CD4-positive, CD25-positive, alpha-beta regulatory T cell (primary cell): ENCODE measurements at regions not wholly inside any gene's neighbourhood (a gene's known extent, or its start where the extent isn't known, plus 50 kb on each side); places are given as distances from the start of the nearest gene placed in this dataset.

Experiments used
- ATAC-seq, 2 donors: fragments of 150-1000 bp; cut with Tn5 transposase; one replicate each; pipeline ENCODE4 v1.10.0; 2021; ENCODE audit warnings: low read depth in 2 of 2, moderate number of reproducible peaks in 2 of 2, moderate library complexity in 1 of 2
- DNase-seq, 3 donors: peaks; one replicate each; pipeline versions ENCODE4 v3.0.0 to v3.0.0-alpha.2; 2012 to 2022; ENCODE audit warnings: mixed read lengths in 1 of 3
- H3K27ac ChIP-seq: one replicate; pipeline ENCODE4 v1.7.0; 2013; ENCODE audit warnings: mild to moderate bottlenecking, low read length; ENCODE audit not compliant: insufficient read depth, poor library complexity, severe bottlenecking
- H3K27me3 ChIP-seq: one replicate; pipeline ENCODE4 v1.7.0; 2013; ENCODE audit warnings: low read length; ENCODE audit not compliant: control insufficient read depth, insufficient read depth
- H3K36me3 ChIP-seq: one replicate; pipeline ENCODE4 v1.7.0; 2013; ENCODE audit warnings: mild to moderate bottlenecking, low read length, moderate library complexity; ENCODE audit not compliant: control insufficient read depth, insufficient read depth
- H3K4me1 ChIP-seq: 2 replicates; pipeline ENCODE4 v1.7.0; 2013; ENCODE audit warnings: mild to moderate bottlenecking, low read length; ENCODE audit not compliant: insufficient read depth, control insufficient read depth, poor library complexity, severe bottlenecking
- H3K4me3 ChIP-seq: one replicate; pipeline ENCODE4 v1.7.0; 2013; ENCODE audit warnings: low read depth, mild to moderate bottlenecking, low read length, moderate library complexity
- H3K9me3 ChIP-seq, 2 experiments: 1 replicate in 1 of 2; 2 replicates in 1 of 2; pipeline ENCODE4 v1.7.0; 2013; ENCODE audit warnings: low read length in 2 of 2, mild to moderate bottlenecking in 1 of 2, moderate library complexity in 1 of 2; ENCODE audit not compliant: control insufficient read depth in 2 of 2
- H3K27ac Mint-ChIP-seq, 3 donors: one replicate each; pipeline ENCODE4 v1.8.0; 2020 to 2022; ENCODE audit warnings: mild to moderate bottlenecking in 3 of 3, mixed read lengths in 3 of 3, moderate library complexity in 2 of 3
- H3K27me3 Mint-ChIP-seq: one replicate; pipeline ENCODE4 v1.8.0; 2022; ENCODE audit warnings: mild to moderate bottlenecking, mixed read lengths
- H3K36me3 Mint-ChIP-seq: one replicate; pipeline ENCODE4 v1.8.0; 2020; ENCODE audit warnings: mixed read lengths
- H3K4me1 Mint-ChIP-seq, 4 donors: one replicate each; pipeline ENCODE4 v1.8.0; 2020 to 2022; ENCODE audit warnings: mixed read lengths in 4 of 4, mild to moderate bottlenecking in 1 of 4
- H3K4me3 Mint-ChIP-seq, 4 donors: one replicate each; pipeline ENCODE4 v1.8.0; 2020 to 2022; ENCODE audit warnings: mild to moderate bottlenecking in 4 of 4, mixed read lengths in 4 of 4, moderate library complexity in 3 of 4
- H3K9me3 Mint-ChIP-seq, 7 donors: one replicate each; pipeline ENCODE4 v1.8.0; 2020 to 2022; ENCODE audit warnings: mixed read lengths in 7 of 7, mild to moderate bottlenecking in 3 of 7, moderate library complexity in 2 of 7

DNA sequence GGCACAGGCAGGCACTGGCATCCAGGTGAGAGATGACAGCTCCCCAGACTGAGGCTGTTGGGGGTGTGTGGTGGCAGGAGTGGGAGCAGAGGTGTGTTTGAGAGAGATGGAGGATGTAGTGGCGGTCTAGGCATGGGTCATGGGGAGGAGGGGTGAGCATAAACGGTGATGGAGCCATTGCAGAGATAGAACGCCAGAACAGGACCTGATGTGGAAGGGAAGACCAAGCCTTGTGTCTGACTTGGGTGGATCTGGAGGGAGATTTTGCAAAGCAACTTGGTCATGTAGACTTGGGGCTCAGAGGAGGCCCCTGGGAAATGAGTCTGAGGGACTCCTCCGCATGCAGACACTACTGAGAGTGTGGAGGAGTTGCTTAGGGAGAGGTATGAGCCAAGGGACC, 50.0 kb upstream of the CLDN5 start:
- Mint-ChIP-seq H3K4me3 (no peak overlapping the region), H3K27ac (peak overlapping the region in 1 of 3 donors; percentile 52), H3K9me3 (no peaks in the 10 kb centered on the region), H3K36me3 (no peaks in the 10 kb centered on the region), H3K4me1 (peaks cover 14 to 38% (median 21%) of the 10 kb centered on the region in 4 donors), H3K27me3 (no peaks in the 10 kb centered on the region)
- H3K27me3 ChIP-seq, result no peaks in the 10 kb centered on the region
- no peaks in the 10 kb centered on the region for H3K9me3 ChIP-seq
- no peak overlapping the region for H3K27ac ChIP-seq
- no peaks in the 10 kb centered on the region for H3K36me3 ChIP-seq
- peaks cover 25% of the 10 kb centered on the region for H3K4me1 ChIP-seq
- ATAC-seq (no peak), DNase-seq (no peak)
- no peak overlapping the region for H3K4me3 ChIP-seq

- DNase-seq, result peak in 1 of 3 donors; percentile 88
- peaks cover 38% of the 10 kb centered on the region for H3K4me1 ChIP-seq
- peak overlapping the region; percentile 31 for H3K4me3 ChIP-seq
- Mint-ChIP-seq H3K27ac (peak overlapping the region; percentile 91 to 98 (median 92)), H3K9me3 (no peaks in the 10 kb centered on the region), H3K27me3 (no peaks in the 10 kb centered on the region), H3K4me3 (peak overlapping the region; percentile 47 to 77 (median 68)), H3K36me3 (no peaks in the 10 kb centered on the region), H3K4me1 (peaks cover 25 to 49% (median 34%) of the 10 kb centered on the region in 4 donors)
- H3K27ac ChIP-seq, result peak overlapping the region; percentile 43
- no peaks in the 10 kb centered on the region for H3K36me3 ChIP-seq
- ATAC-seq, result peak; percentile 94 to 95
- no peaks in the 10 kb centered on the region for H3K27me3 ChIP-seq
- no peaks in the 10 kb centered on the region for H3K9me3 ChIP-seq
Measured at GRCh38 chr22:19576460-19577421, 52.5 kb upstream of the CLDN5 start.

GRCh38 chr22:19577422-19577966, 53.3 kb upstream of the CLDN5 start:
- DNase-seq (no peak), ATAC-seq (no peak)
- H3K27me3 Mint-ChIP-seq, result no peaks in the 10 kb centered on the region
- H3K4me3 Mint-ChIP-seq, result peak overlapping the region; percentile 47 to 77 (median 68)
- Histone ChIP-seq H3K4me3 (peak overlapping the region; percentile 31), H3K36me3 (no peaks in the 10 kb centered on the region), H3K27me3 (no peaks in the 10 kb centered on the region), H3K27ac (peak overlapping the region; percentile 43), H3K4me1 (peaks cover 38% of the 10 kb centered on the region), H3K9me3 (no peaks in the 10 kb centered on the region)
- no peaks in the 10 kb centered on the region for H3K36me3 Mint-ChIP-seq
- peaks cover 25 to 52% (median 34%) of the 10 kb centered on the region in 4 donors for H3K4me1 Mint-ChIP-seq
- no peaks in the 10 kb centered on the region for H3K9me3 Mint-ChIP-seq
- H3K27ac Mint-ChIP-seq, result peak overlapping the region; percentile 91 to 98 (median 92)

DNA sequence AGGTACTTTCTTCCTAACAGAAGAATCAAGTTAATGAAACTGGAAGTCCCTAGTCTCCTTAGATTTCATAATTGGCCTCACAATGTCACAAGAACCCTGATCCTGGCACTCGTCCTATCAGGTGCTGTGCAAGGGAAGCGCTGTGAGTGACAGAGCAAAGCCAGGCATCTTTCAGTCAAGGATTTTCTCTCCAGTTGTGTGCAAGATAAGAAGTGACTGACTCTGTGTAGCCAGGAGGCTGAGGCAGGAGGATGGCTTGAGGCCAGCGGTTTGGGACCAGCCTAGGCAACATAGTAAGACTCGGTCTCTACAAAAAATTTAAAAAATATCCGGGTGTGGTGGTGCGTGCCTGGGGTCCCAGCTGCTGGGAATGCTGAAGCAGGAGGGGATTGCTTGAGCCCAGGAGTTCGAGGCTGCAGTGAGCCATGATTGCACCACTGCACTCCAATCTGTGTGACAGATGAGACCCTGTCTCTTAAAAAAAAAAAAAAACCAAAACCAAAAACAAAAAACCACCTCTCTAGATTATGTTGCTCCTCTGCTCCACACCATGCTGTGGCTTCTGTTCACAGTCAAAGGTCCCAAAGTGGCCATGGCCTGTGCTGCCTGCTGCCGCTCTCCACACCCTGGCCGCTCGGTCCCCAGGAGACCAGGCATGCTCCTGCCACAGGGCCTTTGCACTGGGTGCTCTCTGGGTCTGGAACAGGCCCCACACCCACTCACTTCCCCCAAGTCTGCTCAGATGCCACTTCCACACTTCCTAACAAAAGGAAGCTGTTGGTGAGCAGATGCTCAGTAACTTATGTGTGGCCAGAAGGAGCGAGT, 54.2 kb upstream of the CLDN5 start:
- H3K4me3 Mint-ChIP-seq, result peak overlapping the region in 3 of 4 donors; percentile 55 to 64 (median 57)
- ATAC-seq, result no peak
- no peaks in the 10 kb centered on the region for H3K36me3 ChIP-seq
- H3K4me1 Mint-ChIP-seq, result peaks cover 27 to 54% (median 34%) of the 10 kb centered on the region in 4 donors
- H3K27me3 ChIP-seq, result no peaks in the 10 kb centered on the region
- H3K27ac Mint-ChIP-seq, result peak overlapping the region; percentile 90 to 98 (median 92)
- no peaks in the 10 kb centered on the region for H3K9me3 ChIP-seq
- peak overlapping the region; percentile 51 for H3K27ac ChIP-seq
- H3K36me3 Mint-ChIP-seq, result no peaks in the 10 kb centered on the region
- H3K4me3 ChIP-seq, result no peak overlapping the region
- H3K27me3 Mint-ChIP-seq, result no peaks in the 10 kb centered on the region
- no peaks in the 10 kb centered on the region for H3K9me3 Mint-ChIP-seq
- peaks cover 38% of the 10 kb centered on the region for H3K4me1 ChIP-seq
- DNase-seq, result no peak

DNA sequence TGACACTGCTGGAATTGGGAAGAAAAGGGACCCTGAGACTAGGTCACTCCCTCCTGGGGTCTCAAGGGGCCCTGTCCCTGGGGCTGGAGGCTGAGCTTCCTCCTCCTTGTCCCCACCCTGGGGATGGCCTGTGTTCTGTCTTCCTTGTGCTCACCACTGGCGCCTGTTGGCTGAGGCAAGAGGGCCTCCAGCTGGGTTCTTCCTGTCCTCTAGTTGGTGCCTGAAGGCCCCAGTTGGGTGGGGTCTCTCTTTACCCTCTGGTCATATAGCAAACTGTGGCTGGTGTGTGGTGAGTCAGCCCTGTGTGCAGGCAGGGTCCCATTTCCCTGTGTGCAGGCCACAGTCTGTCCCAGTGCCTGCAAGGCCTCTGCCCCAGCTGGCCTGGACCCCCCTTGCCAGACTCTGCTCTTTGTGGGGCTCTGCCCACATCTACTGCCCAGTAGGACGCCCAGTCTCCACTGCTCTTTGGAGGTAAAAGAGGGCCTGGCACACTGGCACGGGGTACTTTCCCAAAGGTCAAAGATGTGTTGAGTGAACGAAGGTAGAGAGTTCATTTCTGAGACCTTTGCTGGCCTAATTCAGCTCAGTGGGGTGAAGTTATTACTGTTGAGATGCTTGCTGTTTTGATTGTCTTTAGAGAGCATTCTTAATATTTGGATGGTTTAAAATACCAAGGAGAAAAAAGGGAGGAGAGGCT, 55.1 kb upstream of the CLDN5 start:
- H3K27ac Mint-ChIP-seq, result peak overlapping the region; percentile 90 to 95 (median 92)
- peak overlapping the region in 3 of 4 donors; percentile 55 to 74 (median 62) for H3K4me3 Mint-ChIP-seq
- Histone ChIP-seq H3K27me3 (no peaks in the 10 kb centered on the region), H3K4me3 (no peak overlapping the region), H3K36me3 (no peaks in the 10 kb centered on the region), H3K9me3 (no peaks in the 10 kb centered on the region), H3K4me1 (peaks cover 38% of the 10 kb centered on the region), H3K27ac (peak overlapping the region; percentile 51)
- H3K4me1 Mint-ChIP-seq, result peaks cover 26 to 53% (median 34%) of the 10 kb centered on the region in 4 donors
- peak in 1 of 3 donors; percentile 62 for DNase-seq
- no peaks in the 10 kb centered on the region for H3K36me3 Mint-ChIP-seq
- H3K27me3 Mint-ChIP-seq, result no peaks in the 10 kb centered on the region
- ATAC-seq, result no peak
- H3K9me3 Mint-ChIP-seq, result no peaks in the 10 kb centered on the region

- Mint-ChIP-seq H3K27me3 (no peaks in the 10 kb centered on the region), H3K36me3 (no peaks in the 10 kb centered on the region), H3K4me1 (peaks cover 26 to 53% (median 34%) of the 10 kb centered on the region in 4 donors), H3K4me3 (peak overlapping the region; percentile 55 to 83 (median 68)), H3K27ac (peak overlapping the region; percentile 90 to 95 (median 92)), H3K9me3 (no peaks in the 10 kb centered on the region)
- ATAC-seq (peak in 1 of 2 donors; percentile 18), DNase-seq (peak in 1 of 3 donors; percentile 74)
- H3K9me3 ChIP-seq, result no peaks in the 10 kb centered on the region
- H3K27ac ChIP-seq, result peak overlapping the region; percentile 51
- no peaks in the 10 kb centered on the region for H3K27me3 ChIP-seq
- H3K4me3 ChIP-seq, result peak overlapping the region; percentile 43
- no peaks in the 10 kb centered on the region for H3K36me3 ChIP-seq
- peaks cover 38% of the 10 kb centered on the region for H3K4me1 ChIP-seq
Measured at GRCh38 chr22:19579880-19580279, 55.7 kb upstream of the CLDN5 start.
